ENCODE measurements at regions not wholly inside any gene's neighbourhood (a gene's known extent, or its start where the extent isn't known, plus 50 kb on each side); places are given as distances from the start of the nearest gene placed in this dataset.

DNA sequence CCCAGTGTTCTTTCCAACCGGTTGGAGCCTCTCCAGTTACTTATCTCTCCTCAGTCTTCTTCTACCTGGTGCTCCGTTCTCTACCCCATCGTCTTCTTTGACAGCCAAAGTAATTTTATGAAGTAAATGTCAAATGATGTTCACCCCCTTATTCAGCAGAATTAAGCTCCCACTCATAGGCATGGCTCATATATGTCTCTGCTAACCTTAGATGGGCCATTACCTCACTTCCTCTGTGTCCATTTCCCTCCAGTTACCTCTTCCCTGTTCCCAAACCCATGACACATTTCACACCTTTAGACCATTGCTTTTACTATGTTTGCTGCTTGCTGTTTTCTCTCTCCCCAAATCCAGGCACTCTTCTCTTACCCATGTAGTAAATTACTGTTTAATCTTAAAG is 607.0 kb downstream of the RNF144A start:
- ATAC-seq, result peak; percentile 59

DNA sequence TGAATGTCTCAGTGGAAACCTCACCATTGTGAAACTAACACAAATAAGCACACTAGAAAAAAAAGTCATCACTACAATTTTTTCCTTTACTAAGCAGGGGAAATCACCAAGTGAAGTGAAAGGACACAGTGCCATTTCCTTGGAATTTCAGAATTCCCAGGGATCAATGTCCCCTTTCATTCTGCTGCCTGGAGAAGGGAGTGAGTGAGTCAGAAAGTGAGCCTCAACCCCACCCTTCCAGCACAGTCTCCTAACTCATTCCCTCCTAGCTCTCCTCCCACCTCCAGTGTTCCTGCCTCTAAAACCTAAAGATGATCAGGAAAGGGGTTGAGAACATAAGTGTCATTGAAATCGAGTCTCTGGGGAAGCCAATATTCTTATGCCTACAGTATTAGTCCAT is 608.5 kb downstream of the RNF144A start:
- Mint-ChIP-seq H3K27ac (peak overlapping the region; percentile 82), H3K4me1 (ENCODE audit: low read depth) (peaks cover 73% of the 10 kb centered on the region), H3K9me3 (peaks cover 34% of the 10 kb centered on the region), H3K4me3 (no peak overlapping the region), H3K36me3 (ENCODE audit: low read depth) (peaks cover 49% of the 10 kb centered on the region), H3K27me3 (no peaks in the 10 kb centered on the region)
- POLR2A ChIA-PET, result interaction anchor here (0.7 to 3.2 kb wide), 7 partner anchors 42 to 214 kb away, joined by 3 to 19 read pairs (median 3); no protein-coding TSS in a partner anchor
- TF ChIP-seq, protein P1, sequence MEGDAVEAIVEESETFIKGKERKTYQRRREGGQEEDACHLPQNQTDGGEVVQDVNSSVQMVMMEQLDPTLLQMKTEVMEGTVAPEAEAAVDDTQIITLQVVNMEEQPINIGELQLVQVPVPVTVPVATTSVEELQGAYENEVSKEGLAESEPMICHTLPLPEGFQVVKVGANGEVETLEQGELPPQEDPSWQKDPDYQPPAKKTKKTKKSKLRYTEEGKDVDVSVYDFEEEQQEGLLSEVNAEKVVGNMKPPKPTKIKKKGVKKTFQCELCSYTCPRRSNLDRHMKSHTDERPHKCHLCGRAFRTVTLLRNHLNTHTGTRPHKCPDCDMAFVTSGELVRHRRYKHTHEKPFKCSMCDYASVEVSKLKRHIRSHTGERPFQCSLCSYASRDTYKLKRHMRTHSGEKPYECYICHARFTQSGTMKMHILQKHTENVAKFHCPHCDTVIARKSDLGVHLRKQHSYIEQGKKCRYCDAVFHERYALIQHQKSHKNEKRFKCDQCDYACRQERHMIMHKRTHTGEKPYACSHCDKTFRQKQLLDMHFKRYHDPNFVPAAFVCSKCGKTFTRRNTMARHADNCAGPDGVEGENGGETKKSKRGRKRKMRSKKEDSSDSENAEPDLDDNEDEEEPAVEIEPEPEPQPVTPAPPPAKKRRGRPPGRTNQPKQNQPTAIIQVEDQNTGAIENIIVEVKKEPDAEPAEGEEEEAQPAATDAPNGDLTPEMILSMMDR (IDR thresholded peaks at IDR 0.05), result no peak
- intact Hi-C loops (cut with micrococcal nuclease), result loop anchor here (5.0 to 10.0 kb wide), 2 partner anchors 42 to 91 kb away; no protein-coding TSS in a partner anchor
- CTCF ChIA-PET, result interaction anchor here (3.1 kb wide), 1 partner anchor 146 kb away, joined by 13 read pairs; no protein-coding TSS in a partner anchor
- ATAC-seq, result no peak
- DNase-seq, result no peak

More for the DNA sequence above, 607.0 kb downstream of the RNF144A start:
- H3K9me3 Mint-ChIP-seq, result peaks cover 24% of the 10 kb centered on the region
- peak overlapping the region; percentile 48 for H3K4me3 Mint-ChIP-seq
- TF ChIP-seq, protein P1 (IDR thresholded peaks at IDR 0.05), result no peak
- H3K27me3 Mint-ChIP-seq, result no peaks in the 10 kb centered on the region
- H3K27ac Mint-ChIP-seq, result peak overlapping the region; percentile 87
- CTCF ChIA-PET, result interaction anchor here (0.8 to 4.7 kb wide), 6 partner anchors 11 to 147 kb away, joined by 3 to 19 read pairs (median 4); no protein-coding TSS in a partner anchor
- intact Hi-C loops (cut with micrococcal nuclease), result loop anchor here (10.0 kb wide), 1 partner anchor 89 kb away; no protein-coding TSS in a partner anchor
- peaks cover 36% of the 10 kb centered on the region for H3K36me3 Mint-ChIP-seq (ENCODE audit: low read depth)
- DNase-seq, result no peak
- peaks cover 72% of the 10 kb centered on the region for H3K4me1 Mint-ChIP-seq (ENCODE audit: low read depth)
- POLR2A ChIA-PET, result interaction anchor here (0.7 to 3.3 kb wide), 18 partner anchors 13 to 1160 kb away, joined by 3 to 28 read pairs (median 5); no protein-coding TSS in a partner anchor

DNA sequence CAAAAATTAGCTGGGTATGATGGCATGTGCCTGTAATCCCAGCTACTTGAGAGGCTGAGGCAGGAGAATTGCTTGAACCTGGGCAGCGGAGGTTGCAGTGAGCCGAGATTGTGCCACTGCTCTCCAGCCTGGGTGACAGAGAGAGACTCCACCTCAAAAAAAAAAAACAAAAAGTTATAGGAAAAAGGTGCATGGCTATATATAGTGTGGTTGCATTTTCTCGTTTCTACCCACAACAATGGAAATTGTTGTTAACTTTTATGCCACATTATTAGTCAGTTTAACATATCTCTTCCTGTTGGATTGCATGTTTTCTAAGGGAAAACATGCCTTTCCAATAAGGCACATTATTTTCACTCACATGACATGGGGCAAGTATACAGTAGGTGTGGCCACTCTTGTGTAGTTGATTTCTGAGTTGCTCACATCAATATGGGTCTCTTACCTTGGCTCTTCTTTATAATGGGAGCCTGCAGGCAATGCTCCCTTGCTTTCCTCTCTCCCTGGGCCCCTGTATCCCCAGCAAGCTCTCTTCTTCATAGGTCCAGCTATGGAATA is 610.0 kb downstream of the RNF144A start:
- Mint-ChIP-seq H3K36me3 (ENCODE audit: low read depth) (peaks cover 61% of the 10 kb centered on the region), H3K4me1 (ENCODE audit: low read depth) (peaks cover 66% of the 10 kb centered on the region), H3K27me3 (no peaks in the 10 kb centered on the region), H3K9me3 (peaks cover 46% of the 10 kb centered on the region), H3K4me3 (no peak overlapping the region), H3K27ac (peak overlapping the region; percentile 82)
- peak; percentile 19 for ATAC-seq
- intact Hi-C loops (cut with micrococcal nuclease), result loop anchor here (5.0 to 10.0 kb wide), 2 partner anchors 40 to 92 kb away; no protein-coding TSS in a partner anchor
- TF ChIP-seq, protein P1 (IDR thresholded peaks at IDR 0.05), result no peak
- ChIA-PET CTCF (interaction anchor here (1.4 kb wide), 1 partner anchor 99 kb away, joined by 6 read pairs; no protein-coding TSS in a partner anchor), POLR2A (interaction anchor here (0.8 to 1.8 kb wide), 5 partner anchors 25 to 100 kb away, joined by 3 to 6 read pairs (median 3); no protein-coding TSS in a partner anchor)
- no peak for DNase-seq

DNA sequence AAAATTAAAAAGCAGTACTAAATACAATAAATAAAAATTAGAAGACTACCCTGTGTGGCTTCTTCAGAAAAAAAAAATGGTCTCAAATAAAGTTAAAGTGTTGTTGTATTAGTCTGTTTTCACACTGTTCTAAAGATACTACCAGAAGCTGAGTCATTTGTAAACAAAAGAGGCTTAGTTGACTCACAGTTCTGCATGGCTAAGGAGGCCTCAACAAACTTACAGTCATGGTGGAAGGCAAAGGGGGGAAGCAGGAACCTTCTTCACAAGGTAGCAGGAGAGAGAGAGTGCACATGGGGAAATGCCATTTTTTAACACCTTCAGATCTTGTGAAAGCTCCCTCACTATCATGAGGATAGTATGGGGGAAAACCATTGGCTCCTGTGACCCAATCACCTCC is 612.8 kb downstream of the RNF144A start:
- Mint-ChIP-seq H3K4me1 (ENCODE audit: low read depth) (peaks cover 63% of the 10 kb centered on the region), H3K4me3 (no peak overlapping the region), H3K27ac (peak overlapping the region; percentile 74), H3K9me3 (peaks cover 49% of the 10 kb centered on the region), H3K27me3 (no peaks in the 10 kb centered on the region), H3K36me3 (ENCODE audit: low read depth) (peaks cover 70% of the 10 kb centered on the region)
- POLR2A ChIA-PET, result interaction anchor here (0.7 to 1.6 kb wide), 3 partner anchors 11 to 80 kb away, joined by 3 to 4 read pairs (median 3); no protein-coding TSS in a partner anchor
- ATAC-seq, result peak; percentile 69
- CTCF ChIA-PET, result interaction anchor here (1.0 to 1.5 kb wide), 2 partner anchors 9 to 141 kb away, joined by 3 read pairs; no protein-coding TSS in a partner anchor
- TF ChIP-seq, protein P1 (IDR thresholded peaks at IDR 0.05), result no peak
- DNase-seq, result no peak
- intact Hi-C loops (cut with micrococcal nuclease), result no loop called here

DNA sequence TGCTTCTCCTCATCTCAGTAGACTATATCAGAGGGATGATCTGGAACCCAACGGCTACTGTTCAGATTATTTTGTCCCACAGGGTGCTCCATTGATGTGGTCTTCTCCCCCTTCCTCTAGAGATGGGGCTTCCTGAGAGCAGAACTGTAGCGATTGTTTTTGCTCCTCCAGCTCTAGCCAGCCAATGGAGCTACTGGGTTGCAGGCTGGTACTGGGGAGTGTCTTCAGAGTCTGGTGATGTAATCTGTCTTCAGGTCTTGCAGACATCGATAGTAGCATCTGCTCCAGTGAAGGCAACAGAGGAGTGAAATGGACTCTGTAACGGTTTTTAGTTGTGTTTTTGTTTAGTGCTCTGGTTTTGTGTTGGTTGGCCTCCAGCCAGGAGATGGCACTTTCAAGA is 621.9 kb downstream of the RNF144A start:
- intact Hi-C loops (cut with micrococcal nuclease), result no loop called here
- ChIA-PET CTCF (interaction anchor here (1.0 to 2.3 kb wide), 2 partner anchors 10 to 11 kb away, joined by 3 to 7 read pairs; no protein-coding TSS in a partner anchor), POLR2A (interaction anchor here (0.9 kb wide), 1 partner anchor 8 kb away, joined by 3 read pairs; no protein-coding TSS in a partner anchor)
- Mint-ChIP-seq H3K4me3 (peak overlapping the region; percentile 34), H3K27ac (peak overlapping the region; percentile 75), H3K4me1 (ENCODE audit: low read depth) (peaks cover 55% of the 10 kb centered on the region), H3K9me3 (peaks cover 49% of the 10 kb centered on the region), H3K27me3 (no peaks in the 10 kb centered on the region), H3K36me3 (ENCODE audit: low read depth) (peaks cover 56% of the 10 kb centered on the region)
- no peak for DNase-seq
- TF ChIP-seq, protein P1 (IDR thresholded peaks at IDR 0.05), result no peak
- peak; percentile 49 for ATAC-seq
